ENCODE measurements at regions not wholly inside any gene's neighbourhood (a gene's known extent, or its start where the extent isn't known, plus 50 kb on each side); places are given as distances from the start of the nearest gene placed in this dataset.

DNA sequence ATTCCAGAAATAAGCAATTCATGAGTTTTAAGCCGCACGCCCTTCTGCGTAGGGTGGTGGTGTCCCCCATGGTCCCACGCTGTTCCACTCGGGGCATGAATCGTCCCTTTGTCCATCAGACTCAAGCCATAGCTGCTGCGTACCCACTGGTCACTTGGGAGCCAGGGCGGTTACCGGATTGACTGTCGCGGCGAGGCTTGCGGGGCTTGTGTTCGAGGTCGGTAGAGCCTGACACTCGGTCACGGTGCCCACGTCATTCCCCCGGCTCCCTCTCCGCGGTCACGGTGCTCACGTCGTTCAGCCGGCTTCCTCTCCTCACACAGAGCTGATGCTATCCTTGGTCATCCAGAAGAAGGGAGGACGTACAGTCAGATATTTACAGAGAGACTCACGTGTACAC is 1227.0 kb downstream of the BRD1 start:
- no peak overlapping the region for H3K27ac ChIP-seq
- TF ChIP-seq, protein P1, sequence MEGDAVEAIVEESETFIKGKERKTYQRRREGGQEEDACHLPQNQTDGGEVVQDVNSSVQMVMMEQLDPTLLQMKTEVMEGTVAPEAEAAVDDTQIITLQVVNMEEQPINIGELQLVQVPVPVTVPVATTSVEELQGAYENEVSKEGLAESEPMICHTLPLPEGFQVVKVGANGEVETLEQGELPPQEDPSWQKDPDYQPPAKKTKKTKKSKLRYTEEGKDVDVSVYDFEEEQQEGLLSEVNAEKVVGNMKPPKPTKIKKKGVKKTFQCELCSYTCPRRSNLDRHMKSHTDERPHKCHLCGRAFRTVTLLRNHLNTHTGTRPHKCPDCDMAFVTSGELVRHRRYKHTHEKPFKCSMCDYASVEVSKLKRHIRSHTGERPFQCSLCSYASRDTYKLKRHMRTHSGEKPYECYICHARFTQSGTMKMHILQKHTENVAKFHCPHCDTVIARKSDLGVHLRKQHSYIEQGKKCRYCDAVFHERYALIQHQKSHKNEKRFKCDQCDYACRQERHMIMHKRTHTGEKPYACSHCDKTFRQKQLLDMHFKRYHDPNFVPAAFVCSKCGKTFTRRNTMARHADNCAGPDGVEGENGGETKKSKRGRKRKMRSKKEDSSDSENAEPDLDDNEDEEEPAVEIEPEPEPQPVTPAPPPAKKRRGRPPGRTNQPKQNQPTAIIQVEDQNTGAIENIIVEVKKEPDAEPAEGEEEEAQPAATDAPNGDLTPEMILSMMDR (IDR thresholded peaks at IDR 0.05), result no peak
- no peak for TF ChIP-seq ZFX (IDR thresholded peaks at IDR 0.05; ENCODE audit: borderline replicate concordance)

DNA sequence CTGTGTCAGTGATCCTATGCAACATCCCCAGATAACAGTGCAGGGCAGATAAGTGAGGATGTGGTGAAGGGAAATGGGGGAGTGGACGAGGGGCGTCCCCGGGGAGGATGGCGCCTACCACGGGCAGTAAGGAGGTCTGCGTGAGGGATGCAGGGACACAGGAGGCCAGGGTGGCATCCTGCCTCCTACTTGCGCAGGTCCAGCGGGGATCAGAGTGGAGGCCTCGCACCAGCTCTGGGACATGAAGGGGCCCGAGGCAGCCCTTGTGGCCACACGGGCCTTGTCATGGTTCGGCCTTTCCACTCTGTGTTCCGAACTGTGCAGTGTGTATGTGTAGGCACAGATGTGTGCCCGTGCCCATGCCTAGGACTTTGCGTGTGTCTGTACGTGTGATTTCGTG is 1227.5 kb downstream of the BRD1 start:
- H3K27ac ChIP-seq, result no peak overlapping the region
- no peak for TF ChIP-seq ZFX (IDR thresholded peaks at IDR 0.05; ENCODE audit: borderline replicate concordance)
- TF ChIP-seq, protein P1 (IDR thresholded peaks at IDR 0.05), result no peak

- TF ChIP-seq ZFX (IDR thresholded peaks at IDR 0.05; ENCODE audit: borderline replicate concordance), result no peak
- TF ChIP-seq, protein P1 (IDR thresholded peaks at IDR 0.05), result no peak
- H3K27ac ChIP-seq, result no peak overlapping the region
Observed at GRCh38 chr22:48599346-48599745, 1228.3 kb downstream of the BRD1 start.

- H3K27ac ChIP-seq, result no peak overlapping the region
- TF ChIP-seq ZFX (IDR thresholded peaks at IDR 0.05; ENCODE audit: borderline replicate concordance), result no peak
- TF ChIP-seq, protein P1 (IDR thresholded peaks at IDR 0.05), result no peak
Observed at GRCh38 chr22:48596111-48596850, 1231.4 kb downstream of the BRD1 start.

GRCh38 chr22:48595511-48595905 is 1232.2 kb downstream of the BRD1 start:
- H3K27ac ChIP-seq, result no peak overlapping the region
- TF ChIP-seq ZFX (IDR thresholded peaks at IDR 0.05; ENCODE audit: borderline replicate concordance), result no peak
- TF ChIP-seq, protein P1 (IDR thresholded peaks at IDR 0.05), result no peak

DNA sequence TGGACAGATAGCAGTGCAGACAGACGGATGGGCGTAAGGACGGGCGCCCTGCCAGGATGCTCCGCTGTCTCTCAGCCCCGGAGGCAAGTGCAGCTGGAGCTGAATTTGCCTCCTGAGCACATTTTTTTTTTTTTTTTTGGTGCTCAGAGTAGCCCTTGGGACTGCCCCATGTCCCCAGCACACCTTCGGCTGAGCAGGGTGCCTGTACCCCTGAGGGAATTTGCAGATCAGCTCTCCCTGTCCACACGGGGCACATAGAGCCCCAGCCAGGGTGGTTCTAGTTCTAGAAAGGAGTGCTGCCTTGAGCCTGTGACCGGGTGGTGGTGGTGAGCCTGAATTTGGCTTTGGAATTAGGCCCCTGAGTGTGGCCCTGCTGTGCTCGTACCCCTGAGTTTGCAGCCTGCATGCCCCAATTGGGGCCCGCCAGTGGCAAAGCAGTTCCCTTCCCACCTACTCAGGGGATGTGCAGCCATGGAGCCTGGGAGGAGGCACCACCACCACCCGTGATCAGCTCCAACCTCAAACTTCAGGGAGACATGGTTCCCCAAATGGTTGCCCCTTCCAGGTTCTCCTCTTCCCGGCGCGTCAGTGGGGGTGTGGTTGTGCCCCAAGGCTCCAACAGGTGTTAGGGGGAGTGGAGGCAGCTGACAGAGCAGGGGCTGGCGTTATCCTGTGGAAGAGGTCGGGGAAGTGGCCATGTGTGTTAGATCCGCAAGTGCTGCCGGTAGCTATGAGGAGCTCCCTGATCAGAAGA is 1232.7 kb downstream of the BRD1 start:
- no peak for TF ChIP-seq ZFX (IDR thresholded peaks at IDR 0.05; ENCODE audit: borderline replicate concordance)
- TF ChIP-seq, protein P1 (IDR thresholded peaks at IDR 0.05), result no peak

More for the DNA sequence above, 1232.7 kb downstream of the BRD1 start:
- no peak overlapping the region for H3K27ac ChIP-seq
